Stimulated activated naive B cell treated with anti-CD40 and anti-IgM and Interleukin-4, amounts not matched to agents 10 μg/mL and 1 μg/mL and 100 μg/mL, for 72 hours (primary cell): ENCODE measurements at regions not wholly inside any gene's neighbourhood (a gene's known extent, or its start where the extent isn't known, plus 50 kb on each side); places are given as distances from the start of the nearest gene placed in this dataset.

ENCODE experiments used
- ATAC-seq, 2 donors: fragments of 150-1000 bp; cut with Tn5 transposase; replicated peaks; 2 replicates each; pipeline ENCODE4 v1.10.0; 2021; ENCODE audit warnings: moderate library complexity in 1 of 2
- DNase-seq: peaks from one replicate; pipeline ENCODE4 v3.0.0; 2021
- H3K27ac Mint-ChIP-seq: one replicate; pipeline ENCODE4 v1.8.0; 2022; ENCODE audit warnings: mild to moderate bottlenecking, mixed read lengths
- H3K27me3 Mint-ChIP-seq, 2 donors: one replicate each; pipeline ENCODE4 v1.8.0; 2022; ENCODE audit warnings: mixed read lengths in 2 of 2
- H3K36me3 Mint-ChIP-seq, 2 donors: one replicate each; pipeline ENCODE4 v1.8.0; 2022; ENCODE audit warnings: mixed read lengths in 2 of 2, mild to moderate bottlenecking in 1 of 2
- H3K4me1 Mint-ChIP-seq, 2 donors: one replicate each; pipeline ENCODE4 v1.8.0; 2022; ENCODE audit warnings: mixed read lengths in 2 of 2, mild to moderate bottlenecking in 1 of 2
- H3K4me3 Mint-ChIP-seq, 2 donors: one replicate each; pipeline ENCODE4 v1.8.0; 2022; ENCODE audit warnings: mild to moderate bottlenecking in 2 of 2, mixed read lengths in 2 of 2, moderate library complexity in 1 of 2
- H3K9me3 Mint-ChIP-seq, 2 donors: one replicate each; pipeline ENCODE4 v1.8.0; 2022; ENCODE audit warnings: mixed read lengths in 2 of 2, mild to moderate bottlenecking in 1 of 2

- DNase-seq (no peak), ATAC-seq (no peak)
- Mint-ChIP-seq H3K9me3 (no peaks in the 10 kb centered on the region), H3K27me3 (peaks cover 12 to 17% of the 10 kb centered on the region in 2 donors), H3K36me3 (no peaks in the 10 kb centered on the region), H3K4me1 (no peaks in the 10 kb centered on the region), H3K4me3 (no peak overlapping the region), H3K27ac (no peak overlapping the region)
These were observed 135.5 kb upstream of the SORCS3 start for GRCh38 chr10:104505521-104506042.

- no peaks in the 10 kb centered on the region for H3K4me1 Mint-ChIP-seq
- peaks cover 25 to 27% of the 10 kb centered on the region in 2 donors for H3K27me3 Mint-ChIP-seq
- H3K9me3 Mint-ChIP-seq = peaks cover 0 to 1% of the 10 kb centered on the region in 2 donors
- DNase-seq = no peak
- H3K36me3 Mint-ChIP-seq = no peaks in the 10 kb centered on the region
- no peak overlapping the region for H3K27ac Mint-ChIP-seq
- ATAC-seq = no peak
- no peak overlapping the region for H3K4me3 Mint-ChIP-seq
These were observed 131.1 kb upstream of the SORCS3 start for GRCh38 chr10:104509981-104510380.

GRCh38 chr10:104510644-104511043, 130.4 kb upstream of the SORCS3 start:
- Mint-ChIP-seq H3K36me3 (no peaks in the 10 kb centered on the region), H3K4me3 (no peak overlapping the region), H3K9me3 (peaks cover 0 to 1% of the 10 kb centered on the region in 2 donors), H3K4me1 (no peaks in the 10 kb centered on the region), H3K27me3 (peaks cover 25 to 27% of the 10 kb centered on the region in 2 donors), H3K27ac (no peak overlapping the region)
- ATAC-seq = no peak
- no peak for DNase-seq

GRCh38 chr10:104512800-104513199, 128.3 kb upstream of the SORCS3 start:
- Mint-ChIP-seq H3K27ac (no peak overlapping the region), H3K27me3 (peaks cover 17 to 21% of the 10 kb centered on the region in 2 donors), H3K4me3 (no peak overlapping the region), H3K9me3 (peaks cover 0 to 1% of the 10 kb centered on the region in 2 donors), H3K4me1 (no peaks in the 10 kb centered on the region), H3K36me3 (no peaks in the 10 kb centered on the region)
- ATAC-seq = no peak
- no peak for DNase-seq

- no peaks in the 10 kb centered on the region for H3K4me1 Mint-ChIP-seq
- peaks cover 0 to 1% of the 10 kb centered on the region in 2 donors for H3K9me3 Mint-ChIP-seq
- H3K4me3 Mint-ChIP-seq = no peak overlapping the region
- H3K27ac Mint-ChIP-seq = no peak overlapping the region
- no peaks in the 10 kb centered on the region for H3K36me3 Mint-ChIP-seq
- DNase-seq (no peak), ATAC-seq (peak in 1 of 2 donors; percentile 4)
- peaks cover 13 to 20% of the 10 kb centered on the region in 2 donors for H3K27me3 Mint-ChIP-seq
These were observed 125.4 kb upstream of the SORCS3 start for GRCh38 chr10:104515678-104516199.

- Mint-ChIP-seq H3K4me1 (no peaks in the 10 kb centered on the region), H3K36me3 (no peaks in the 10 kb centered on the region), H3K27me3 (peaks cover 13 to 16% of the 10 kb centered on the region in 2 donors), H3K9me3 (no peaks in the 10 kb centered on the region), H3K27ac (no peak overlapping the region), H3K4me3 (no peak overlapping the region)
- DNase-seq = no peak
- ATAC-seq = no peak
These were observed 124.1 kb upstream of the SORCS3 start for GRCh38 chr10:104516986-104517385.

GRCh38 chr10:104517946-104518345, 123.1 kb upstream of the SORCS3 start:
- Mint-ChIP-seq H3K36me3 (no peaks in the 10 kb centered on the region), H3K9me3 (no peaks in the 10 kb centered on the region), H3K4me1 (no peaks in the 10 kb centered on the region)

GRCh38 chr10:104518891-104519290, 122.2 kb upstream of the SORCS3 start:
- Mint-ChIP-seq H3K4me1 (no peaks in the 10 kb centered on the region), H3K4me3 (no peak overlapping the region), H3K27ac (no peak overlapping the region), H3K27me3 (peaks cover 7 to 11% of the 10 kb centered on the region in 2 donors), H3K9me3 (no peaks in the 10 kb centered on the region), H3K36me3 (no peaks in the 10 kb centered on the region)
- DNase-seq (no peak), ATAC-seq (no peak)

More at GRCh38 chr10:104517946-104518345, 123.1 kb upstream of the SORCS3 start:
- DNase-seq (no peak), ATAC-seq (no peak)
- Mint-ChIP-seq H3K4me3 (no peak overlapping the region), H3K27ac (no peak overlapping the region), H3K27me3 (peaks cover 12 to 14% of the 10 kb centered on the region in 2 donors)

GRCh38 chr10:104520653-104521052, 120.4 kb upstream of the SORCS3 start:
- peaks cover 8 to 11% of the 10 kb centered on the region in 2 donors for H3K27me3 Mint-ChIP-seq
- no peak for ATAC-seq

GRCh38 chr10:104521901-104522694, 119.0 kb upstream of the SORCS3 start:
- Mint-ChIP-seq H3K4me1 (no peaks in the 10 kb centered on the region), H3K9me3 (peaks cover 0 to 1% of the 10 kb centered on the region in 2 donors), H3K4me3 (no peak overlapping the region), H3K36me3 (no peaks in the 10 kb centered on the region), H3K27ac (no peak overlapping the region), H3K27me3 (peaks cover 7 to 8% of the 10 kb centered on the region in 2 donors)
- ATAC-seq (no peak), DNase-seq (no peak)

More at GRCh38 chr10:104520653-104521052, 120.4 kb upstream of the SORCS3 start:
- Mint-ChIP-seq H3K9me3 (peaks cover 0 to 1% of the 10 kb centered on the region in 2 donors), H3K4me1 (no peaks in the 10 kb centered on the region), H3K27ac (no peak overlapping the region), H3K4me3 (no peak overlapping the region), H3K36me3 (no peaks in the 10 kb centered on the region)
- no peak for DNase-seq

- no peaks in the 10 kb centered on the region for H3K36me3 Mint-ChIP-seq
- peaks cover 0 to 1% of the 10 kb centered on the region in 2 donors for H3K9me3 Mint-ChIP-seq
- no peak overlapping the region for H3K4me3 Mint-ChIP-seq
- DNase-seq (no peak), ATAC-seq (no peak)
- H3K27ac Mint-ChIP-seq = no peak overlapping the region
- peaks cover 0 to 8% of the 10 kb centered on the region in 2 donors for H3K27me3 Mint-ChIP-seq
- H3K4me1 Mint-ChIP-seq = no peaks in the 10 kb centered on the region
These were observed 114.9 kb upstream of the SORCS3 start for GRCh38 chr10:104526188-104526587.

- no peak for ATAC-seq
- Mint-ChIP-seq H3K9me3 (peaks cover 0 to 1% of the 10 kb centered on the region in 2 donors), H3K36me3 (no peaks in the 10 kb centered on the region), H3K4me3 (no peak overlapping the region), H3K27ac (no peak overlapping the region), H3K27me3 (peaks cover 0 to 8% of the 10 kb centered on the region in 2 donors), H3K4me1 (no peaks in the 10 kb centered on the region)
- DNase-seq = no peak
These were observed 114.1 kb upstream of the SORCS3 start for GRCh38 chr10:104527013-104527412.

- Mint-ChIP-seq H3K27ac (no peak overlapping the region), H3K9me3 (peaks cover 6 to 9% of the 10 kb centered on the region in 2 donors), H3K4me3 (no peak overlapping the region), H3K4me1 (no peaks in the 10 kb centered on the region), H3K27me3 (peaks cover 0 to 11% of the 10 kb centered on the region in 2 donors), H3K36me3 (no peaks in the 10 kb centered on the region)
- ATAC-seq (no peak), DNase-seq (no peak)
These were observed 100.9 kb upstream of the SORCS3 start for GRCh38 chr10:104540181-104540580.

GRCh38 chr10:104541820-104542219, 99.3 kb upstream of the SORCS3 start:
- peaks cover 0 to 10% of the 10 kb centered on the region in 2 donors for H3K27me3 Mint-ChIP-seq
- peaks cover 6 to 10% of the 10 kb centered on the region in 2 donors for H3K9me3 Mint-ChIP-seq
- no peak overlapping the region for H3K4me3 Mint-ChIP-seq
- H3K4me1 Mint-ChIP-seq = no peaks in the 10 kb centered on the region
- H3K27ac Mint-ChIP-seq = no peak overlapping the region
- H3K36me3 Mint-ChIP-seq = no peaks in the 10 kb centered on the region
- no peak for DNase-seq
- ATAC-seq = no peak

GRCh38 chr10:104546336-104546735, 94.8 kb upstream of the SORCS3 start:
- Mint-ChIP-seq H3K27ac (no peak overlapping the region), H3K27me3 (peaks cover 3 to 7% of the 10 kb centered on the region in 2 donors), H3K4me3 (no peak overlapping the region), H3K9me3 (peaks cover 6 to 10% of the 10 kb centered on the region in 2 donors), H3K36me3 (no peaks in the 10 kb centered on the region), H3K4me1 (no peaks in the 10 kb centered on the region)
- no peak for ATAC-seq
- DNase-seq = no peak
